ENCODE measurements at regions not wholly inside any gene's neighbourhood (a gene's known extent, or its start where the extent isn't known, plus 50 kb on each side); places are given as distances from the start of the nearest gene placed in this dataset.

DNA sequence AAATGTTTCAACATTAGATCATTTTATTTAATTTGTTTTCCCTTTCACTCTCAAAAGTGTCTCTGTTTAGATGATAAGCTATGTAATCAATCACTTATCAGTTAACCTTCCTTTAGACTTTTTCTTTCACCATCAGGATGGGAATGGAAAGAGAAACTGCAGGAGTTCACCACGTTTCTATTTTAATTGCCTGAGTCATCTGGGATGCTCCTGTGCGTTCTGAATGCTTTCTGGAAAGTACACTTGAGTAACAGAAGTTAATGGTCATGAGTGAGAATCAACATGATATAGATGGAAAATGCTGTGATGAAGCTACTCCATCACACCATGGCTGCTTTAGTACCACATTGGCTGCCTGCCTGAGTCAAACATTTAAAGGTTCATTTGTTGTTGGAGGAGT, 783.3 kb upstream of the CDH9 start:
- H3K36me3 ChIP-seq, result no peaks in the 10 kb centered on the region
- H3K4me1 ChIP-seq, result no peaks in the 10 kb centered on the region
- no peak overlapping the region for H3K4me3 ChIP-seq
- TF ChIP-seq POLR2A (IDR thresholded peaks at IDR 0.05) (no peak), POLR2AphosphoS5 (IDR thresholded peaks at IDR 0.05; ENCODE audit: insufficient read depth in 1 of 2, low read depth in 1 of 2) (no peak)
- H3K27me3 ChIP-seq, result no peaks in the 10 kb centered on the region
- intact Hi-C loops (cut with DNase I), result no loop called here
- DNase-seq (ENCODE audit: extremely low spot score in 2 of 2), result no peak
- no peak overlapping the region for H3K27ac ChIP-seq
- no peaks in the 10 kb centered on the region for H3K9me3 ChIP-seq

DNA sequence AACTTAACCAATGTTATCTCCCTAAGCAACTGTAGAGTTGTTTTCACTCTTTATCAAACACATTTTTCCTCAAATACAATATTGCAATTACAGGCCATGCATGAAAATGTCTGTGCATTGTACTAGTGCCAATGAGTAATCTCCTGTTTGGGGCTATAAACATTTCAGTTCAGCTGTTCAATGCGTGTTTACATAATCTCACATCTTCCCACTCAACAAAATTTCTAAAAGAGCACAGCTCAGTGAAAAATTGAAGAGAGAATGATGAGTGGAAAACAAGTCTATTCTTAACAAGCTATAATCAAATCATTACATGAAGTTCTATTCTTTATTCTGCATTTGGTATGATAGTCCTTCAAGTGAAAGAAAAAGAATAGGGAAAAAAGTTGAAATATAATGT, 780.5 kb upstream of the CDH9 start:
- no peak for DNase-seq (ENCODE audit: extremely low spot score in 2 of 2)
- H3K4me1 ChIP-seq, result no peaks in the 10 kb centered on the region
- no peak overlapping the region for H3K27ac ChIP-seq
- H3K4me3 ChIP-seq, result no peak overlapping the region
- TF ChIP-seq, protein P1, sequence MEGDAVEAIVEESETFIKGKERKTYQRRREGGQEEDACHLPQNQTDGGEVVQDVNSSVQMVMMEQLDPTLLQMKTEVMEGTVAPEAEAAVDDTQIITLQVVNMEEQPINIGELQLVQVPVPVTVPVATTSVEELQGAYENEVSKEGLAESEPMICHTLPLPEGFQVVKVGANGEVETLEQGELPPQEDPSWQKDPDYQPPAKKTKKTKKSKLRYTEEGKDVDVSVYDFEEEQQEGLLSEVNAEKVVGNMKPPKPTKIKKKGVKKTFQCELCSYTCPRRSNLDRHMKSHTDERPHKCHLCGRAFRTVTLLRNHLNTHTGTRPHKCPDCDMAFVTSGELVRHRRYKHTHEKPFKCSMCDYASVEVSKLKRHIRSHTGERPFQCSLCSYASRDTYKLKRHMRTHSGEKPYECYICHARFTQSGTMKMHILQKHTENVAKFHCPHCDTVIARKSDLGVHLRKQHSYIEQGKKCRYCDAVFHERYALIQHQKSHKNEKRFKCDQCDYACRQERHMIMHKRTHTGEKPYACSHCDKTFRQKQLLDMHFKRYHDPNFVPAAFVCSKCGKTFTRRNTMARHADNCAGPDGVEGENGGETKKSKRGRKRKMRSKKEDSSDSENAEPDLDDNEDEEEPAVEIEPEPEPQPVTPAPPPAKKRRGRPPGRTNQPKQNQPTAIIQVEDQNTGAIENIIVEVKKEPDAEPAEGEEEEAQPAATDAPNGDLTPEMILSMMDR (IDR thresholded peaks at IDR 0.05), result no peak
- no peak for TF ChIP-seq POLR2A (IDR thresholded peaks at IDR 0.05)
- TF ChIP-seq POLR2AphosphoS5 (IDR thresholded peaks at IDR 0.05; ENCODE audit: insufficient read depth in 1 of 2, low read depth in 1 of 2), result no peak
- intact Hi-C loops (cut with DNase I), result no loop called here
- H3K9me3 ChIP-seq, result no peaks in the 10 kb centered on the region
- H3K27me3 ChIP-seq, result no peaks in the 10 kb centered on the region
- H3K36me3 ChIP-seq, result no peaks in the 10 kb centered on the region

GRCh38 chr5:27814983-27815382, 776.6 kb upstream of the CDH9 start:
- Histone ChIP-seq H3K27me3 (no peaks in the 10 kb centered on the region), H3K36me3 (no peaks in the 10 kb centered on the region), H3K27ac (no peak overlapping the region), H3K9me3 (no peaks in the 10 kb centered on the region), H3K4me3 (no peak overlapping the region), H3K4me1 (no peaks in the 10 kb centered on the region)
- TF ChIP-seq, protein P1 (IDR thresholded peaks at IDR 0.05), result no peak
- no peak for TF ChIP-seq POLR2AphosphoS5 (IDR thresholded peaks at IDR 0.05; ENCODE audit: insufficient read depth in 1 of 2, low read depth in 1 of 2)
- TF ChIP-seq POLR2A (IDR thresholded peaks at IDR 0.05), result no peak
- no peak for DNase-seq (ENCODE audit: extremely low spot score in 2 of 2)
- intact Hi-C loops (cut with DNase I), result no loop called here

GRCh38 chr5:27814286-27814685, 775.9 kb upstream of the CDH9 start:
- H3K9me3 ChIP-seq, result no peaks in the 10 kb centered on the region
- H3K4me1 ChIP-seq, result no peaks in the 10 kb centered on the region
- H3K27me3 ChIP-seq, result no peaks in the 10 kb centered on the region
- DNase-seq (ENCODE audit: extremely low spot score in 2 of 2), result no peak
- H3K4me3 ChIP-seq, result no peak overlapping the region
- TF ChIP-seq POLR2AphosphoS5 (IDR thresholded peaks at IDR 0.05; ENCODE audit: insufficient read depth in 1 of 2, low read depth in 1 of 2), result no peak
- TF ChIP-seq, protein P1 (IDR thresholded peaks at IDR 0.05), result no peak
- TF ChIP-seq POLR2A (IDR thresholded peaks at IDR 0.05), result no peak
- intact Hi-C loops (cut with DNase I), result no loop called here
- no peak overlapping the region for H3K27ac ChIP-seq
- no peaks in the 10 kb centered on the region for H3K36me3 ChIP-seq

DNA sequence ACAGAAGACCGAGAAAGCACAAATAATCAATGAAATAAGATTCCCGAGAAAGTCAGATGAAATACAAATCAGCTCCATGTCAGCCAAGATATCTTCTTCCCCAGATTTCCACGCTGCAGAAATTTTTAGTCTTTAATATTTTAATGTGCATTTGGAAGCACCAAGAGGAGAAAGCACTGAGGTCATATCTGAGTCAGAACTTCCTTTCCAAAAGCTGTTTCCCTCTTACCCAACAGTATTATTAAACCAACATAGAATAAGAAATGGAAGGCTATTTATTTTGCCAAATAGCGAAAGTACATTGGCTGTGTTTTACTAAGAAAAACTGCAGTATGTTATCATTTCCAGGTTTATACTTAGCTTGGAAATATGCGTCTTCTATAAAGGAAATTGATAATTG, 772.1 kb upstream of the CDH9 start:
- intact Hi-C loops (cut with DNase I), result no loop called here
- Histone ChIP-seq H3K4me1 (no peaks in the 10 kb centered on the region), H3K9me3 (no peaks in the 10 kb centered on the region), H3K27ac (no peak overlapping the region), H3K4me3 (no peak overlapping the region), H3K27me3 (no peaks in the 10 kb centered on the region), H3K36me3 (no peaks in the 10 kb centered on the region)
- no peak for DNase-seq (ENCODE audit: extremely low spot score in 2 of 2)
- TF ChIP-seq POLR2AphosphoS5 (IDR thresholded peaks at IDR 0.05; ENCODE audit: insufficient read depth in 1 of 2, low read depth in 1 of 2) (no peak), POLR2A (IDR thresholded peaks at IDR 0.05) (no peak)
- TF ChIP-seq, protein P1 (IDR thresholded peaks at IDR 0.05), result no peak

DNA sequence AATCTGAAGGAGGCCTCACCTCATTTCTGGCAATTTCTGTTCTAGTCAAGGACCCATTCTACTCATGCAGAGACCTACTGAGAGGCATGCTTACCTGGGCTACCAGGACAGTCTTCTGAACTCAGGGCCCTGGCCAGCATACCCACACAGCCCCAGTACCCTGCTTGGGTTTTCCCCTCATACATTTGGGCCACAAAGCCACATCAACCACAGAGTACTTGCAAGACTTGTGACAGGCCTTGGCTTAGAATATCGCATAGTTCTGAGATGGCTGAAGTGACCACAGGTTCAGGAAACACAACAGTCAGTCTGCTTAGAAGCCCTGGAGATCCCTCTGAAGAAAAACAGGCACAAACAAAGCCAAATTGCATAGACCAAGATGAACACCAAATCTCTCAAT, 758.8 kb upstream of the CDH9 start:
- H3K4me3 ChIP-seq, result no peak overlapping the region
- H3K36me3 ChIP-seq, result no peaks in the 10 kb centered on the region
- H3K27me3 ChIP-seq, result no peaks in the 10 kb centered on the region
- peaks cover 3% of the 10 kb centered on the region for H3K9me3 ChIP-seq
- H3K27ac ChIP-seq, result no peak overlapping the region
- DNase-seq (ENCODE audit: extremely low spot score in 2 of 2), result no peak
- TF ChIP-seq POLR2AphosphoS5 (IDR thresholded peaks at IDR 0.05; ENCODE audit: insufficient read depth in 1 of 2, low read depth in 1 of 2) (no peak), POLR2A (IDR thresholded peaks at IDR 0.05) (no peak)
- TF ChIP-seq, protein P1 (IDR thresholded peaks at IDR 0.05), result no peak
- no peaks in the 10 kb centered on the region for H3K4me1 ChIP-seq
- intact Hi-C loops (cut with DNase I), result no loop called here
